Stromal cell of bone marrow (primary cell): ENCODE measurements at regions not wholly inside any gene's neighbourhood (a gene's known extent, or its start where the extent isn't known, plus 50 kb on each side); places are given as distances from the start of the nearest gene placed in this dataset.

Experiments
- DNase-seq: peaks from one replicate; pipeline ENCODE4 v3.0.0-alpha.2; 2012; ENCODE audit warnings: low read depth

DNA sequence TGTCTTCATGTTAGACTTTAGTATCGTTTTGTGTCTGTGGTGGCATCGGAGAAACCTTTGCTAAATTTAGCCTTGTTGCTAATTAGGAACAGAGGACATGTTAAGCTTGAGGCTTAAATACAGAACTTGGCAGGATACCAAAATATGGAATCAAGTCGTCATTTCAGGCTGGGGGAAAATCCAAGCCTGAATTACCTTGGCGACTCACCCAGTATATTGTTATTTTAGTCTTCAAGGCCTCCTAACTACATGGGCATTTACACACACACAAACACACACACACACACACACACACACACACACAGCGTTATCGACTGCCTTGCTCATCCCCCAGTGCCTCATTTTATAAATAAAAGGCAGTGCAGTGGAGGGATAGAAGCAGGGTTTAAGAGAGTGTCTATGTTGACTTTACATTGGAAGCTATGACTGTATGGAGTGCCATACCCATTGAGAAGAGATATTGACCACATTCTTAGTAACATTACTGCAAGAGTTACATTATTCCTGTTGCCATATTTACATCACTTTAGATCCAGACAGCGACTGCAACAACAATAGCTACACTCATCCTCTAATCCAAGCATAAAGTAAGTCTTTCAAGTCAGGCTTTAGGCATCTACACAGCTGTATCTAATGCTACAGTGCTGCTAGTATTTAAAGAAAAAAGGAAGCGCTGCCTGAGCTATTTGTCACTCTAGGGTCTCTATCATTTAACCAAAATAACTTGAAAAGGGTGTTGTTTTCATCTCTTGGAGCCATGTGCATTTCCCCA lies 210.8 kb upstream of the SEMA6D start:
- peak; percentile 18 for DNase-seq

DNA sequence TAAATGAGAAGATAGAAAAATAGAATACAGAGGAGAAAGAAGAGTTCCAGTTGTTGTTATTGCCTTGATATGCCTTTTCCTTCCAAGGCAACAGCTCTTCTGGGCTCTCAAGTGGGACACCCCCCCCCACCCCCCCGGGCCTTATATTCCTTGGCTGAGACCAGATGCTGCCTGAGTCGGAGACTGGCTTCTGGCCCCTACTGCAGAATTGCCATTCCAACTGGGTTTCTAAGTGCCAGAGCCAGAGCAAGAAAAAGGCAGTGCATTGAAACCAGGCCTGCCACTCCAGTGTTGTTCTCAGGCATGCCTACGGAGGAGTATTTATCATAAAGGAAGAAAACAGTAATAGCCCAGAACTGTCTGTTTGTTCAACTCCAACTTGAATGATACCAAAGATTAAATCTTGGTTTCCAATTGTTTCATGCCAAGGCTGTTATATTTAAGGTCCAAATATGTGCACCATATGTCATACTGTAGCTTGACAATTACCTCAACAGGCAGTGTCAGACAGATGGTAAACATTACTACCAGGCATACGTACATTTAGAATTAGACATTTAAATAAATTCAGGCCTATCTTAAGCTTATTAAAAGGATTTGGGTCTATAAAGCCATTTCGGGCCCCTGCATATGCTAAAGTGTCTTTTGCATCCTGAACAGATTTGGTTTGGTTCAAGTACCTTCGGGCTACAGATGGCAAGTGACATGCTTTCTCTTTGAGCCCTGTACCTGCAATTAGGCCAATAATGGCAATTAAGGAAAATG lies 209.9 kb upstream of the SEMA6D start:
- no peak for DNase-seq

DNA sequence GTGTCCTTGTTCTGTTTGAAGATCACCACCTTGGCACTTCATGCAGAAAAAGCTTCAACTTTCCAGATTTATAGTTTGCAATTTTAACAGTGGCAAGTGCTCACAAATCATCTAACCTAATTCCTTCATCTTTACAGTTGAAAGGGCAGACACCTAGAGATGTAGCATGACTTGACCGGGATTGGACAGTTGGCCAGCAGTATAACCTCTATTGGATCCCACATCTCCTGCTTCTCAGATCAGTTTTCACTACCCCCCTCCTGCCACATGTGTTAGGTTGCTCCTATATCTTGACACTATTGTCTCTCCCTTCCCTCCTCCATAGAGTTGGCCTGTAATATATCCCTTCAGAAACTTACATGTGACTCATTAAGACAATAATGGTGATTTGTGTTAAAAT lies 206.0 kb upstream of the SEMA6D start:
- no peak for DNase-seq

DNA sequence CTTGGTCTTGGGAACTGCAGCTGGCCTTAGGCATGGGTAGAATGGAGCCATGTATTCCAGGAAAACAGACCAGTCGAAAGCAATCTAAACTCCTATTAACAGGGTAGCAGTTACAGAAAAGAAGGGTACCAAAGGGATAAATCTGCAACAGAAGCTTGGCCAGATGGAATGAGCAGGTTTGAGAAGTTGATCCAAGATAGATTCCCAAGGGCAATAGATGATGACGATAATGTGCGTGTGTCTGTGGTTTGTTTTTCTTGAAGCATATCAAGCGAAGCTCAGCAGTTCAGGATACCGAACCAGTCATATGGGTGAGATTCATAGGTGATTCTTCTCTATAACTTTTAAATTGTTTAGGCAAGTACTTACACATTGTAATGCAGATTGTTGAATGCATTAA lies 203.8 kb upstream of the SEMA6D start:
- peak; percentile 58 for DNase-seq

DNA sequence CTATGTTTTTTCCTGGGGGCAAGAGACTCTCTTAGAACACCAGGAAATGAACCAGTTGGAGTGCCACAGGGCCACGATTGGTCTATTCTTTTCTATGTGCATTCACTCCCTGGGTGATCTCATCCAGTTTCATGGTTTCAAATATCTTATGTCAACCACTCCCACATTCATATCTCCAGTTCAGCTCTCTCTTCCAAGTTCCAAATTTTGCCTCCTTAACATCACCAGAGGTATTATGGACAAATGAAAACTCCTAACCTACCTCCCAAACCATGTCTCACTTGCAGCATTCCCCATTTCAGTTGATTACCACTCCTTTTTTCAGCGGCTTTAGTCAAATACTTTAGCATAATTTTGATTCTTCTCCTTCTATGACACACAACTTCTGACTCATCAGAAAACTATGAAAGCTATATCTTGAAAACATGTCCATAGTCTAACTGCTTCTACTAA lies 203.1 kb upstream of the SEMA6D start:
- DNase-seq = peak; percentile 21

DNA sequence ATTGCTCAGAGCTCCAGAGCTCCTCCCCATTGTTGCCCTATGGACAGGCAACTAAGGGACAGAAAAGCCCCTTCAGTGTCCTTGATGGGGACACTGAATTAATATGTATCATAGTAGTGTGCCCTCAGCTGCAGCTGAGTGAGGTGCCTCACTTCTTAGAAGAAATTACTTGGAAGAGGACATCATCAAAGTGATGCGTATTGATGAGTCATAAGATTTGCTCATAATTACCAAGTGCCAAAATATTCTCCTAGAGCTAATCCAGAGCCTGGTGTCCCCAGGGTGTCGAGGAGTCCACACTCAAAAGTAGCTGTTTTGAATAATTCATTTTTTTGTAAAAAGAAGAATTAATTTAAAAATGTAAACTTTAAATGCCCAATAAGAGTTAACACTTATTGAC lies 200.7 kb upstream of the SEMA6D start:
- peak; percentile 15 for DNase-seq

DNA sequence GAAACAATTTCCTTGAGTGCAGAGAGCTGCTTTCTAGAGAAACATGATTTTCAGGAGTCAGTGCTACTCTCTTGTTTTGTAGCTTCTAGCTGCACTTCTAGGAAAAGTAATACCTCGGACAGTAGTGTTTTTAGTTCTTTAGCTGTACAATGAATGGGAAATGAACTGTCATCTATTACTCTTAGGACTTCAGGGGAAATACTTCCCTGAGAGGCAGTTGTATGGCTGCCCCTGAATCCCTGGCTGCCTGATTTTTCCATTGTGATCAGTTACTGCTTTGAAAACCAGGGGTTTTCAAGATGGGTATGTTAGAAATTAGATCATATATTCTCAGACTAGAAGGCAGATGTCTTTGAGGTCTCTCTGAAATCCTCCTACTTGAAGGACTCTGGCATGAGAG lies 200.3 kb upstream of the SEMA6D start:
- no peak for DNase-seq

DNA sequence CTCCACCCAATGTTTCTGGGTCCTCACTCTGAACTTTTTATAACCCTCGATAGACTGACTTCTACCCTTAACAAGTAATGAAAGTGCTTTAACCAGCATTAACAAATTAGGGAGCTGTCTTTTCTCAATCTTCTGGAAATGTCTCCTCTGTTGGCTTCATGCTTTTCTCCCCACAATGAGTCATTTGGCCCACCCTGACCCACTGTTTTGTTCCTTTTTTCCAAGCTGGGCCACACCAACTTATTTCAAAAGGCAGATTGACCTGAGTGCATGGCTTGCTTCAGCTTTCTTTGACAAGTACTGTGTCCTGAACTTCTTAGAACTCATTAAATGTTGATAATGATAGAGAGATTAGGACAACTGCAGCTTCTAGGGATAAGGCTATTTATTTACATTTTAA lies 199.6 kb upstream of the SEMA6D start:
- DNase-seq = peak; percentile 22

DNA sequence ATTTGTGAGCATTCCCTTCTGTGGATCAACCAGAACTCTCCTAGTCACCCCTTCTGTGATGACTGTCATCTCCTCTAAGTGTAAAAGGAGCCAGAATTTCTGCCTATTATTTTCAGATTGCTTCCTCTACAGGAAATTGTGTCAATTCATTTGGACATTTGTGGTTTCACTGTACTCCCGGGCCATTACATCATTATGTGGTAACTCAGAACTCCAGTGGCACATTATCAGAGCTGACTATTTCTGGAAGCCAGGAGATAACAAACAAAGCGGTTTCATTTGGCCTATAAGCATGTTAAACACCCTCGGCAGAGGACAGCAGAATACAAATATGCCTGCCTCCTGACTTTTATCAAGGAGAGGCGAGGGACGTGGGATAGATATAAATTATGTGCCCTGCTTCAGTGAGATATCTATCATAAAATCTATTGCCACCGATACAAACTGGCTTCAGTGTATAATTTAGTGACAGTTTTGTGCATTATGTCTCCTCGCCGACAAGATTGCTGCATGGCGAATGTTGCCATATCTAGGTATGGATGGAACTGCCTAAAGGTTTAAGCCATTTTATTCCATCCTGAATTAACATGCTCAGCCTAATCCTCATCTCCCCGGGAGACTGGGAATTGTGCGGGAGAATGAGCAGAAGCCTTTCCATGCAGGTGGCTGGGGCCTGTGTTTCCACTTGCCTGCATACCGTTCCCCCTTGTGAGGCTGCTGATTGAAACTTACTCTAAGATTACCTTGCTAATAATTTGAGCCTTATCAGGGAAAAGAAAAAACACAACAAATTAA lies 193.4 kb upstream of the SEMA6D start:
- DNase-seq = peak; percentile 52

DNA sequence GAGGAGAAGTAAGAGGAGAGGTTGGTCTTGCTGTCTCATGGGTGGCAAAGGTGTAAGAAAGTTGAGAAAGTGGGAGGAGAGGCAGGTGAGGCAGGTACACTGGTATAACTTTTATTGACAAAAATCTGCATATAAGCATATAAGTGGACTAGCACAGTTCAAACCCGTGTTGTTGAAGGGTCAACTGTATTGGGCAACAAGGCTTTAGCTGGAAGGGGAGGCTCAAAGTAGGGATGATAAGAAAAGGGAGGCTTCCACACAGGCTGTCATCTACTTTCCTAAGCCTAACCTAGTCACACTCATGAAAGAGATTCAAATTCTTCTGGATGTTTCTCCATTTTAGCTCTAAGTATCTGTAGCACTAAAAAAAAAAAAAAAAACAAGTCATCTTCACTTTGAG lies 188.1 kb upstream of the SEMA6D start:
- no peak for DNase-seq

DNA sequence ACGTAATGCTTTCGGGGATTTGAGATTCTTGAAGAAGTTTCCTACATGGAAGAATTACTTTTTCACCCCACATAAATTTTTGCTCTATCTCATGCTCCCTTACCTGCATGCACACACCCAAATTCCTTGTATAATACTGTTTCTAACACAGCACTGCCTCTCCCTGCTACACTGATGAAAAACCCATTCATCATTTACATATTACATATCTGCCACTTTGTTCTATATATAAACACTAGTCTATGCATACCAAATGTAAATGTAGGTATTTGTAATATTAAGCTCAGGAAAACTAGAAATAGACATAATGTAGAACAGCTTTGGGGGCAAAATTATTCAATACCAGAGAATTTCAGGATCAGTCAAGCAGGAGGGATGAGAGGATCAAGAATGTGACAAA lies 182.6 kb upstream of the SEMA6D start:
- no peak for DNase-seq

DNA sequence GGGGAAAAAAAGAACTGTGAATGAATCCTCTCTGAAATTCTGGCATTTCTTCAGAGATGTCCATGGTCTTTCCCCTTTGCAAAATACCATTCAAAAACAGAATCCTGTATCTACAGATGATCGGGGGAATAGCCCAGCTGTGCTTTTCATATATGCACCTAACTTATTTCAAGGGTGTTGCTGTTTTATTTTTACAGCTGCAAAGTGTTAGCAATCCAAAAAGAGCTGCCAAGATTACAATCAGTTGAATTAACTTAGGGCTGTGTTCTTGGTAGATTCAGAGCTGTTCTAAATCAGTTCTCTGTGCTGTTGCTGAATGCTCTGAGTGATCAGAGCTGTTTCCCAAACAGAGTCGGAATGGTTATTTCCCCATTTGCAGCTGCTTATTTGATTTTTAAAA lies 175.7 kb upstream of the SEMA6D start:
- DNase-seq = no peak

DNA sequence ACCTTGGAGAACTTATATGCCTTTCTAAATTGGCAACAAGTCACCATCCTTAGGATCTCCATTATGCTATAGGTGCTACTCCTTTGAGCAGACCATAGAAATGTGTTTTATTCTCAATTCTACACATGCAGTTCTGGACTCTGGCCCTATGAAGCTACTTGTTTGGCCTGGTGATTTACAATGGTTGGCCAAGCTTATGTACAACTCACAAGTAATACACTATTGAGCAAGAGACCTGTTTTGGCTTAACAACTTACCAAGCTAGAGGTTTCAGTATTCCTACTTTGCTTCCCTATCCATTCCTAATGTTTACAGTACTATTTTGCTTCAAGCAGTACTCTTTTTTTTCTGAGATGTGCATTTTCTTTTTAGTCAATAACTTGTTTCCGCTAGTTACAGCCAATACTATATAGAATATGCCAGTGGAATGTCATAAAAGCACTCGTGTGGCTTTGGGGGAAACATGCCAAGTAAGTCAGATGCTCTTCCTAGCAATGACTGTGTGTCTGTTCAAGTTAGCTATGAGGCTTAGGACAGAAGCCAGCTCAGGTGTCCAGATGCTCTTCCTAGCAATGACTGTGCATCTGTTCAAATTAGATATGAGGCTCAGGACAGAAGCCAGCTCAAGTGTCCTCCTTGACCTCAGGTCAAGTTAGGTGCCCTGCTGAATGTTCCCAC lies 174.9 kb upstream of the SEMA6D start:
- no peak for DNase-seq

DNA sequence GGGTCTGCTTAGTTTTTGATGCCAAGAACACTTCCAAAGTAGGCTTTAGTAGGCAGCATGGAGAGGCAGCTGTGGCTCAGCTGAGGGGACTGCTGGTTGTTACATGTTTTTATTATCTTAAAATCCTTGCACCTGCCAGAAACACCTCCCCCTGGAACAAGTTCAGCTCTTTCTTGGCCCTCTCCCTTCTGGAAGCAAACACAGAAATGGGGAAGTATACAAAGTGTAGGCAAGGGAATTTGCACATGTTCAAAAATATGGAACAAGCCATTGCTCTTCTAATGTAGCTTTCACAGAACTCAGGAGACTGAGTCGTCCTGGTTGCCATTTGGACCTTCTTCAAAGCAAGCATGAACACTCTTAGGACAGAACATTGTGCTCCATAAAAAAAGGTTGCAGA lies 169.1 kb upstream of the SEMA6D start:
- no peak for DNase-seq

DNA sequence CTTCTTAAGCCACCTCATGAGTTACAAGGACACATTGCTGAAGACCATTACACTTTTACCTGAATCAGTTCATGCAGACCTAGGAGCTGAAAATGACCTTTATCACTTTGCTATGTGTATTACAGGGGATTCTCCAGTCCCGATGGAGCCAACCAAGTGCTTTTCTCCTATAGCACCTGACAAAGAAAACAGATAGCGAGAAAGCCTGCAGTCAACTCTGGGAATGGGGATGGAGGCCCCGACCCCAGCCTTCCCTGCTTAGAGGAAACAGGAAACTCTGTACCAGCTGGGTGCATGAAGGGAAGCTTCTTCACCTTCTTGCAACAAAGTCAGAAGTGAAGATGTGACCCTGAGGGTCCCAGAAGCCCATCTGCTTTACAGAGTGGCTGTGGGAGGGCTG lies 168.3 kb upstream of the SEMA6D start:
- no peak for DNase-seq

DNA sequence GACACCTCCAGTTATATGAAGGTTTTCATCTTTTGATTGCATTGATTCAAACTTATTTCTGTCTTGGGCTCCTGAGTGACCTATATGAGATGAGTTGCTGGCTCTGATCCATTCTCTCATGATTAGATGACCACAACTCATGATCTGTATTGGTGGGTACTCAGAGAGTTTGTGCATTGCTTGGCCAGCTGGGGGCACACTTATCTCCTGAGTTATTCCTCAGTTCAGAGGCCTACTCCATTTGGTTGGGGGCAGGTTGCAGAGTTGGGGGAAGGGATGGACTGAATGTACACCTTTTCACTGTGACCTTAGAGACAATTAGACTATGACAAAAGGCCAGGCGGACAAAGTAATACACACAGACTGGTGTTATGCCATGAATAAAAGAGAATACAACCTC lies 166.2 kb upstream of the SEMA6D start:
- DNase-seq = no peak

DNA sequence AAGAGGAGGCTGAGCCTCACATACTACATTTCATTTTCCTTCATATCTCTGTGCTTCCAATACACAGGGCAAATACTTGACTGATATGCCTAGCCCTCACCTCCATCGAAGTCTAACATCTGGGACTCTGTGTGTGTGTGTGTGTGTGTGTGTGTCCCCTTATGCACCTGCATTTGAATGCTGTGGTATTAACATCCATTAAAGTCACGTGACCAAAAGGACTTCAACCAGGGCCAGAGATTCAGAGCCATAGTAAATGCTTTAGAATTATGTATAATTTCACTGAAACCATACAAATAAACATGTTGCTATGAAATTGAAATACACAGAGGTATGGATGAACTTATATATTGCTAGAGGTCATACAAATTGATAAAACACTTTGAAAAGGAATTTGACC lies 165.8 kb upstream of the SEMA6D start:
- no peak for DNase-seq

DNA sequence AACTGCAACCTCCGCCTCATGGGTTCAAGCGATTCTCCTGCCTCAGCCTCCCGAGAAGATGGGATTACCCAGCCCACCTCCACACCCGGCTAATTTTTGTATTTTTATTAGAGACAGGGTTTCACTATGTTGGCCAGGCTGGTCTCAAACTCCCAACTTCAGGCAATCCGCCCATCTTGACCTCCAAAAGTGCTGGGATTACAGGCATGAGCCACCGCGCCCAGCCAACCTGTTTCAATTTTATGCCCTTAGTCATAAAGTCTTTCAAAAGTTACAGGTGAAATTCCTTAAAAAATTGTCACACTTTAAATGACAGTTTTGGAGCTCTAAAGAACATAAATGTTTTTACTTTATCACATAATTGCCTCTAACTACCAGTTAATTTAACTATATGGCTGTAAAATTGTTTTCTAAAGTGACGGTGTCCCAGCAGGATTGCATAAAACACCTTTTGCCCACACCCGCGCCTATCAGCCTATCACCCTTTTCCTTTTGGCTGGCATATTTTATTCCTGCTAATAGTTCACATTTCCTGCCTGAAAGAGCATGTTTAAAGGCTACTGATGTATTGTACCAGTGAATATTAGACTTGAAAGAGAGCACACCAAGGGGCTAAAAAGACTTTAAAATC lies 164.2 kb upstream of the SEMA6D start:
- no peak for DNase-seq

DNA sequence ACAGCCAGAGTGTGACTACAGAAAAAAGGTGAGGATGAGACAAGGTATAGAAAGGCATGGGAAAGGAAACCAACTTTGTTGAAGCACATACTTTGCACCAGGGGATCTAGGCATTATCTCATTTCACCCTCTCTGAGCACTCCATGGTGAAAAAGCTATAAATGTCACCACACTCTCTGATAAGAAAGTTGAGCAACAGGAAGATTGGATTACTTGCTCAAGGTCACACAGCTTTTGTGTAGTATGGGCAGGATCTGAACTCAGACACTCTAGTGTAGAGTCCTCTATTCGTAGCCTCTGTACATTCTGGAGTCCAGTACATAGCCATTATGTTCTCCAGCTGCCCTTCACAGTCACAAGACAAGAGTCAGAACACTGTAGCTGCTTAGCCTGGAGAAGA lies 163.4 kb upstream of the SEMA6D start:
- DNase-seq = no peak

DNA sequence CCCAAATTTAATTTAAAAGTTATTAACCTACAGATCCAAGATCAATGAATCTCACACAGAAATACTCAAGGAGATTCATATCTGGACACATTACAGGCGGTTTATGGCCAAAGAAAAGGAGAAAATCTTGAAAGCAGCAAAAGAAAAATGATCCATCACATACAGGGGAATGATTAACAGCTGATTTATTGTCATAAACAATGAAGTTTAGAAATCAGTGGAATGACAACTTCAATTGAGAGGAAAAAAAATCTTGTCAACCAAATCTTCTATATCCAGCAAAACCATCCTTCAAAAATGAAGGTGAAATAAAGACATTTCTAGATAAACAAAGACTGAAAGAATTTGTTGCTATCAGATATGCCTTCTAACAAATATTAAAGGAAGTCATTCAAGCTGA lies 156.2 kb upstream of the SEMA6D start:
- no peak for DNase-seq

DNA sequence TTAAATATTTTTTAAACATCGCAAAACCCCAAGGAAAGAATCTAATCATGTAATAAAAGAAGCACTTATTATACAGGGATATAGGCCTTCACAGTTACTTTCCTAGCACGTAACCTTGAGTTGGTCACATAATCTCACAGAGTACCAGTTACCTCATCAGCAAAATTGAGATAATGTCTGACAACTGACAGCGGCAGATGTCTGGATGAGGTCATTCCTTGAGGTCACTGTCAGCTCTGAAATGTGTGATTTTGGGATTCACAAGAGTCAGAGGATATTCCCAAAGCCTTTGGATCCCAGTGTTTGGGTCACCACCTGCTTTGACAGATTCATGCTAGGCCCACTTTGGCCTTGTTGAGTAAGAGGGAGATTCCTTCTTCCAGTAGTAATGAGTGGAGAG lies 151.4 kb upstream of the SEMA6D start:
- DNase-seq = no peak

DNA sequence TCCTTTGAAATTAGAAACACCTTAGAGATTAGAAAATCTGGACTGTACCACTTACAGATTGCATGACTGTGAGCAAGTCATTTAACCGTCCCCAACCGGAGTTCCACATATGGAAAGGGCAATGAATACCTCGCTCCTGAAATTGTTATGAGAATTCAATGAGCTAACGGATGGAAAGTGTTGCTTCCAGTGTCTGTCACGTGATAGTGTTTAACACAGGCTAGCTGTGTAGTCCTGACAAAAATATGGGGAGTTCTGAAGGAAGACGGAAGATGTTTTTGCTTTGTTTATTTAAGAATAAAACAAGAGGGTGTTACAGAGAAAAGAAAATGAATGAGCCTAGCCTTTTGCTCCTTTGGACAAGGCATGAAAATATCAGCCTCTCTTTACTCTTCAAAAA lies 150.7 kb upstream of the SEMA6D start:
- DNase-seq = no peak
